GM19467 (cell line): ENCODE measurements at regions not wholly inside any gene's neighbourhood (a gene's known extent, or its start where the extent isn't known, plus 50 kb on each side); places are given as distances from the start of the nearest gene placed in this dataset.

Source experiments
- ATAC-seq: cut with Tn5 transposase; IDR thresholded peaks from one replicate; pipeline ENCODE4 v1.9.1; 2021; ENCODE audit warnings: mild to moderate bottlenecking, moderate library complexity; ENCODE audit not compliant: unreplicated experiment

DNA sequence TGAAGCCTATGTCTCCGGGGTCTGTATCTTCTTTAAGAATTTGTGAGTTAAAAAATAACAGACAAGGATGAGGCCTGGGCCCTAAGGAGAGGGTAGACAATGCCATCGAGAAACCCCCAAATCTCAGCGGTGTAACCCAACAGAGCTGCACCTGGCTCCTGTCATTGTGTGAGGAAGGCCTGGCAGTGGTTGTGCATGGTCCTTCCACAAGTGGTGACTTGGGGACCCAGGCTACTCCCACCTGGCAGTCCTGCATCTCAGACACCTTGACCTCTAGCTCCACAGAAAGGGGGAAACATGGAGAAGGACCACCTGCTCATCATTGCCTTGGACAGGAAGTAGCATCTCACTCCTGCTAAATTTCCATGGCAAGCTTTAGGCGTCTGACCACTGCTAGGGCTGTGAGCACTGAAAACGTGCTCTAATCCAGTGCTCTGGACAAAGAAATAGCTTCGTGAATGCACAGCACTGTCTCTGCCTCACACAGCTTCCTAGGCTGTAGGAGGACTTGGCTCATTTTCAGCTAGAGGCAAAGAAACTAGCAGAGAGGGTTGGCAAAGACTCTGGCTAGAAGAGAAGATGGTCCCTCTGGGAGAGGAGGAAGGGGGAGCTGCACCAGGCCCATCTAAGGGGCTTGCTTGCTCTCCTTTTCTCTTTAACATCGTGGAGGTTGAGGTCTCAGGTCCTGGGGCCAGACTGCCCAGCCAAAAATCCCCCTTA, 273.9 kb upstream of the ZMIZ1 start:
- ATAC-seq = no peak

DNA sequence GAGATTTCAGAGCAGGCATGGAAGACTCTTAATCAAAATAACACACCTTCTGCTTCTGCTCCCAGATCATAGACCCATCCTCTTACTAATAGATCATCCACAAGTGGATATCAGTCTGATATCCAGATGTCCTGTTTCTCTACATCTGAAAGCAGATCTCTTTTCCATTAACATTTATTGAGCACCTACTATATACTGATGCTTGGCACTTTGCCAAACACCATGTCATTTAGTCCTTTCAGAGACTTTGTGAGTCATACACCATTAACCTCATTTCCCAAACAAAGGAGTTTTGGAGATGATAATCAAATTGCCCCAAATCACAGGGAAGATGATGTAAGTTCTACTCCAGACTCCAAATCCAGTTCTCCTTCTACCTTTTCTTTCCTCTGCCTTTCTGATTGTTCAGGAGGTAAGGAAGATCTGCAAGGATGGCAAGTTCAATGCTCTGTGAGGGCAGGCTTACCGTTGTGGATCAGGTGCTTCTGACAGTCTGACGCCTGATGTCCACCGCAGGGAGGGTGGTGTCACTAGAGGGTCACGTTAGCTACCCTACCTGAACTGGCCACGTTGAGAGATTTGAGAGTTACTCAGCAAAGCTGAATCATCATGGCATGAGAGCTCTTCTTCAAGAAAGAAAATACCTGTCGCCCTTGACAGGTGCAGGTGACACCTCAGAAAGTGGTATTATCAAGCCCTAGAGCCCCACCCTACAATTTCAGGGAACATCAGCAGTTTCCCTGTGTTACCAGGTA, 269.6 kb upstream of the ZMIZ1 start:
- ATAC-seq = no peak

DNA sequence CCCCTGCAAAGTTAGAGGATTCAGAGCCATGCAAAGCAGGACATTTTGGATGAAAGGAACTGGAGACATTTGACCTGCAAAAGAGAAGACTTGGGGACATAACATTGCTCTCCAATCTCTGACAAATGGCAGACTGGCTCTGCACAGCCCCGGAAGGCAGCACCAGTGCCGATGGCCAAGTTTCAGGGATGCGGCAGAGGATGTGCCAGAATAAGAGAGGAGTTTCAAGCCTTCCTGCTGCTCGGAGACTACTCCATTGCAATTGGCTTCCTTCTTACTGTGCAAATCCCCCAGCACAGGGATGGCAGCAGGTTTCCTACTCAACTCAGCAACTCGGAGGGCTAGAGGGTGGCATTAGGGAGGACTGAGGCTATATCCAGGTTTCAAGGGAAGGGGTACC, 268.8 kb upstream of the ZMIZ1 start:
- ATAC-seq = no peak

DNA sequence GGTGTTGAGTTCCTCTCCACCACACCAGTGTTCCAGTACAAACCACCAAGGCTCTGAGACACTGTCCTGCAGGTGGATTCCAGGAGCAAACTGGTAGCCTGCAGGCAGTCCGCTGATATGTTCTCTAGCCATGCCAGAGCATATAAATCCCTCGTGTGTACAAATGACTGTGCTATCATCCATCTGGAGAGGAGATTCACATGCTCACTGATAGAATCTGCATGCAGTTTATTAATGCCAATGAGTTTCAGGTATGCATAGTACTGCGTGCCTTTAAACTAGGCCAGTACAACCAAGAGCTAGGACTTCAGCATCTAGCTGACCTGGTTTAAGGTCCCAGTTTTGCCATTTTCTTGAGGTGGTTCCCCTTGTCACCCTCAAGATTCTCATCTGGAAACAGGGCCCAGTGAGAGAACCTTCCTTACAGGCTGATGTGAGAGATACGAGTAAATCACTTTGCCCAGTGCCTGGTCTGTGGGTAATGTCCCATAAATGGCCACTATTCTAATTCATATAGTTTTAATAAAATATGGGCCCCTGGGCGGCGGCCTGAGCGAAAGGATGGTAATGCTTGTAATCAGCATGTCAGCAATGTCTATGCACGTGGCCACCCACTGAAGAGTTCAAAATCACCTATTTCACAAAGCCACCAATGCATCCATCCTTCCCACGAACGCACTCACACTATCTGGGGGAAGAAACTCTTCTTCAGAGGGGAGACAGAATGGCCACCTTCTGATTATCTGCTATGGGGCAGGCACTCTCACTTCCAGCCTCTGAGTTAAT, 268.0 kb upstream of the ZMIZ1 start:
- no peak for ATAC-seq

DNA sequence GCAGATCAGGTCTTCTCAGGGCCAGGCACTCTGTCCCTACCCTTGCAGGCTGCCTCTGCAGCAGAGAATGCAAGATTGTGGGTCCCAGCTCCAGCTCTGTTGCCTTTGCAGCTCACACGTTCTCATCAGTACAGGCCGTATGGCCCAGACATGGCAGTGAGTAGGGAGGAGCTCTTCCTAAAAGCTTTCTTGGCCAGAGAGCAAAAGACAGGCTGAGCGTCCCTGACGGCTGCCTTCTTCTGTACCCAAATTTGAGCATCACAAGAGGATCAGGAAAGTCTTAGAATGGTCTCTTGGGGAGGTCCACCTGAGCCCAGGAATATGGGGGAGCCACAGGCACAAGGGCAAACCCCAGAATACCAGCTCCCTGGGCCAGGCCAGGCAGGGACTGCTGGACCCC, 266.3 kb upstream of the ZMIZ1 start:
- no peak for ATAC-seq

DNA sequence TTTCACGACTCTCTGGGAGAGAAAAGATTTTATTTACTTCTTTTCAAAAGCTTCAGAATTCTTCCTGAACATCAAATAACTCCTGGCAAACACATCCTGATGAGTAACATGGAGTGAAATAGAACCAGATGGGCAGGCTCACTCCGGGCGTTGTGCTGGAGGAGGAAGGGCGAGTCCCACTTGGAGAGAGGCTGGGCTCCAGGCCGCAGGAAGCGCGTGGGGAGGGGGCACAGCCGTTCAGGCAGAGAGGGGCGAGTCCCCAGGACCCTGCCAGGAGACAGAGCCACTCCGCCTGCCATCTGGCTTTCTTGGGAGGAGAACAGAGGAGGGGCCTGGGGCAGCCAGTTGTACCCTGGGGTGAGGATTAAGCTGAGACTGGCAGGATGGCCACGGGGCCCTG, 265.9 kb upstream of the ZMIZ1 start:
- ATAC-seq = no peak

DNA sequence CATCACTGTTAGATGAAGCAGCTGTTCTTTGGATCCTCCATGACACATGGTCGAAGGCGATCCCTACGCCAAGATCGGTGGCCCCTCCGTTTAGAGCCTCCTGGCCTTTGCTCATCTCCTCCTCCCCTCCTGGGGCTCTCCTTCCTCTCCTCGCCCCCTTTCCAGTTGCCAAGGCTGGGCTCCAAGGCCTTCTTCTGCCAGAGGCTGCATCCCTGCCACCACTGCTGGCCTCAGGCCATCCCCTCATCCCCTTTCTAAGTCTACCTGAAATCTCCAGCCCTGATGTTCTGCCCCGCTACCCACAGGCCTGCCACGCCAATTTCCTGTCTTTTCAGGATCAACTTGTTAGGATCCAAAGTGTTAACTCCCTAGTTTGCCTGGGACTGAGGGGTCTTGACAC, 265.1 kb upstream of the ZMIZ1 start:
- ATAC-seq = no peak

DNA sequence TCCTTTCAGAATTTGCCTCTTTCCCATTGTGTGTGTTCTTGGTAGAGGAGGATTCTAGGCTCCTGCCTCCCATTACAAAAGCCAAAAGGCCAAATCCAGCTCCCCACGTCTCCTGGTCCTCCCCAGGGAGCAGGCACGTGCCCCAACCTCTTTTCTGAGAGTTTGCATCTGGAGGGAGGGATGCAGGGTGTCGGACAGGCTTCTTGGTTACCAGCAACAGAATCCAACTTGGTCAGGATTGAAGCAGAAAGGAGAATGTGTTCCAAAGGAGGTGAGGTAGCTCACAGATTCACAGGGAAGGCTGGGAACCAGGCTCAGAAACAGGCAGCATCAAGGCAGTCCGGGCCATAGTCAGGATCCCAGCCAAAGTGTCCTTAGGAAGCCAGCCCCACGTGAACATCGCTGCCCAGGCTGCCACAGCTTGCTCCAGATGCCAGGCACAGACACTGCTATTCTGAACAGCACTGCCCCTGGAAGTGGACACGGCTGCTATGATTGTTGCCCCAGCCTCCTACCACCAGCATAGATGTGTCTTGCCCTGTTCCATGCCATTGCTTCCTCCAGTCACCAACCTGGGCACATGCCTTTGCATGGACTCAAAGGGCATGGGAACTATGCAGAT, 264.2 kb upstream of the ZMIZ1 start:
- no peak for ATAC-seq

DNA sequence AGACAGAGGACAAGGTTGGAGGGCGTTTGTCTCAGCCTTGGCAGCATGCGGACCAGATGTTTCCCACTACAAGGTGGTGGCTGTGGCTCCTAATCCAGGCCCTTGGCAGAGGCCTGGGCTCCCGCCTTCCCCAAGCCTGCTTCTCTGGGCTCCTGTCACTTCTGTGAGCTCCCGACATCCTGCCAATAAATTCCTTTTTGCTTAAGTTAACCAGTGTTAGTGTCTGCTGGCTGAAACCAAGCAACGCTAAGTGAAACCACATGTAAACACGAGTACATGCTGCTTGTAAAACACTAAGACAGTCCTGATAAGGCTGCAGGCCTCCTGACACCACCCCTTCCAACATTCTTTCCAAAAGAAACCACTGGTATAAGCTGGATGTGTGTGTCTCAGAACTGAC, 263.6 kb upstream of the ZMIZ1 start:
- ATAC-seq = no peak

DNA sequence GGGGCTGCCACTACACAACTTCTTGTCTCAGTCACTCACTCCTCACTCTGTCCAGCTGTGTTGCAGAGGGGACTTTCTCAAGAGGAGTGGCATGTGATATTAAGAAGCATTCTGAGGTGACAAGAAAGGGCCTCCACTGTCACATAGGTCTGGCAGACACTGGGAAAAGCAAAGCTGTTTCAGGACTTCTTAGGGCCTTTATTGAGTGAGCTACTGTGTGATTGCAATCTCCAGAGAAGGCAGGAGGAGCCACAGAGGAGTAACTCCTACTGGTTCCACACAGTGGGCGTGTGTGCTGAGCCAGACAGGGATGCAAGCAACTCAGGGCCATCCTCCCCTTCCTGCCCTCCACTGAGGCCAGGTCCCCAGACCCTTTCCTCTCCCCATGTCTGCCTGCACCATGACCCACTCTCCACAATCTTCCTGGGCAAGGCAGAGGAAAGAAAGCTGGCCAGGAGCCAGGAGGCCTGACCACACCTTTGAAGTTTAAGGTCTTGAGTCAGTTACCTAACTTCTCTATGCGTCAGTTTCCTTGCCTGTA, 262.0 kb upstream of the ZMIZ1 start:
- ATAC-seq = no peak

DNA sequence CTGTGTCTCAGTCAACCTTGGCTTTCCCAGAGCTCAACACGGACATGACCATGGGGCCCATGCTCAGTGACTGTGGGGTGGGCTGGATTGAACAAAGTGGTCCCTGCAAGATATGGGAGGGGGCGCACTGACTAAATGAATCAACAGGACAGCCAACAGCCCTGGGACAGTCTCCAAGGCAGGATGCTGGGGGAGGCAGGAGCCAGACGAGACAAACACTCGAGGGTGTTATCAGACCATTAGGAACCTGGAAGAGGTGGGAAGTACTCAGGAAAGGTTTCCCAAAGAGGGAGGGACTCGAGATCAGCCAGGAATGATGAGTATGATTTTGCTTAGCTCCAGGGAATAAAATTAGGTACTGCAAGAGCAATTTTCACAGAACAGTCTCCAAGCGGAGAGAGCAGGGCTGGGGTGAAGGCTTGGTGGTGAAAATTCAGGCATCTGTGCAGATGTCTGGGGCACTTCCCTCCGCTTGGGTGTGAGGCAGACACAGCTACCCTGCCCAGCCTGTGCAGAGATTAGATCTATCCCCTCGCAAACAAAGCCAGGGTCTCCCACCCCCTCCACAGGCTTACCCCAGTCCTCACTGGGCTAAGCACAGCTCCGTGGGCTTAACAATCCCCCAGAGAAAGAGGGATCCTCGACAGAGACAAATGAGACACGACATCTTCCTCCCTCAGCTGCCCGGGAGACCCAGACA, 261.1 kb upstream of the ZMIZ1 start:
- no peak for ATAC-seq

DNA sequence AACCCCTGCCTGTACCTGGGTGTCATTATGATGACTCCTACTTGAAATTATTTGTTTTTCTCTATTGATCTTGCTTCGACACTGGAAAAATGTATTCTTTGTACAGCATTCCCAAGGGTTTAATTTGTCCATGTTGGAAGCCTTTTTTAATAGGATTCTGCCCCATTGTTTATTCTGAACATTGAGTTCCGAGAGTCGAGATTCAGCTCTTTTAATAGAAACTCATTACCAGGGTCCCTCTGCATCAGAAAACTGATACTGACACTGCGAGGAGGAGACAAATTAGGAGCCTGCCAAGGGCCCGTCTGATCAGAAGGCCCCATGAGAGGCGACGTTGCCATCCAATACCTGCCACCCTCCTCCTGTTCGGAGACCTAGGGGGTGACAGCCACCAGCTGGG, 260.5 kb upstream of the ZMIZ1 start:
- ATAC-seq = no peak

DNA sequence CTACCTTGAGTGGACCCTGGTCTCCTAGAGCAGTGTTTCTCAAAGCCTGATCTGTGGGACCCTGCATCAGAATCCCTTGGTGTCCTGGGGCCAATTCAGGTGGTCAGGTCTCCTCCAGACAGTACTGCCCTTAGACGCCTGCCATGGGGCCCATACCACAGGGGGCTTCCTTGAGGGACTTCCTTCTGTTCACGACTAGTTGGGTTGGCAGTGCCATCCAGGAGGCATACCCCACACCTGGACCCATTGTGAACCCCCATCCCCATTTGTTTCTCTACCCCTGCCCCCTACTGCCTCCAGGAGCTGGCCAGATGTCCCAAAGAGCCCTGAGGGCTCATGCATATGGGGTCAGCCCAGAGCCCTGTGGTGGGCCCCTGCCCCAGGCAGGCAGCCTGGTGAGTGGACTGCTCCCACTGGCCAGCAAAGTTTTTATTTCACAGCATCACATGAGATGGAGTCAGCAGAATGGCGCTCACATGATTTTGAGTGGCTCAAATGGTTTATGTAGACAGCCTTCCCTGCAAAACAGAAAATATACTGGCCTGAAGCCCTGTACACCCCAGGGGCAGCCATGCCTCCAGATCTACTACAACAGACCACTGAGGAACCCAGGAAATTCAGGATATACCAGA, 259.9 kb upstream of the ZMIZ1 start:
- no peak for ATAC-seq

DNA sequence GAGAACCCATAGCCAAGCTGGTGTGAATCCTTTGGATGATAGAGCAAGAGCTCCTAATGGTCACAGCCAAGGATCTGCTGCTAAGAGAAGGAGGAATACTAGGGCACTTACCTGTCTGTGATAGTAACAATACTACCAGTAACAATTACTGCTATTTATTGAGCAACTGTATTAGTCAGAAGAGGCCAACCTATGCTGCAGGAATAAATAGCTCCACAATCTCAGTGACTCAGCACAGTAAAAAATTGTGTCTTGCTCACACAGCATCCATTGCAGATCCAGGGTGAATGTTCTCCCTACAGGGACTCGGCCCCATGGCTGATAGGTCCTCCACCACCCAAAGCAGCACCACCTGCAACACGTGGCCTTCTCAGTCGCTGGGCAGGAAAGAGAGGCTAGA, 257.6 kb upstream of the ZMIZ1 start:
- ATAC-seq = no peak

DNA sequence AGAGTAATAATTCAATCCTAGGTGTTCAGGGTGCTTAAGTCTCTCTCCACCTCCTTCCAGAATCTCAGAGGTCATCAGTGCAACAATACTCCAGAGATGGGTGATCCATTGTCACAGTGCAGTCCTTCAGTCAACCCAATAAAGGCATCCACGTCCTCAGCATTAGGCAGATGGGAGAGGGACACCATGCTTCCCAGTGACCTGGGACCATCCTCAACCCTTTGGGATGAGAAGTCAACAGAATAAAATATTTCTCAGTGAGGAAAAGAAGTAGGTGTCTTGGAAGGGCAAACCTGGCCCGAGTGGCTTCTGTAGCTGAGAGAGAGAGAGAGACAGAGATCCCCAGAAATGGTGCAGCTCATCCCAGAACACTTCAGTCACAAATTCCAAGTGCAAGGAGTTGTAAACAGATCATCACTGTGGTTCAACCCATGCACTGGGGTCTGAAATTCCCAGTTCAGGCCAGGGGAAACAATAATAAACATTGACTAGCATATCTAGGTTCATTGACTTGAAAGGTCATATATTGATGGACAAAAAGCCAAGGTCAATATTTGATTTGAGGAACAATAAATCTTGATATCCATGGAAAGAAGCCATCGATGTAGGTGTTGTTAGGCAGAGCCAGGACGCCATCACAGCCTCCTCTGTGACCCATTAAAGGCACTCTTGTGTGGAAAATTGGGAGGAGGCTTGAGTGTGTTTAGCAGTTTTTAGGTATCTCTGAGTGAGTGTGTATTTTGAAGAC, 256.0 kb upstream of the ZMIZ1 start:
- no peak for ATAC-seq

DNA sequence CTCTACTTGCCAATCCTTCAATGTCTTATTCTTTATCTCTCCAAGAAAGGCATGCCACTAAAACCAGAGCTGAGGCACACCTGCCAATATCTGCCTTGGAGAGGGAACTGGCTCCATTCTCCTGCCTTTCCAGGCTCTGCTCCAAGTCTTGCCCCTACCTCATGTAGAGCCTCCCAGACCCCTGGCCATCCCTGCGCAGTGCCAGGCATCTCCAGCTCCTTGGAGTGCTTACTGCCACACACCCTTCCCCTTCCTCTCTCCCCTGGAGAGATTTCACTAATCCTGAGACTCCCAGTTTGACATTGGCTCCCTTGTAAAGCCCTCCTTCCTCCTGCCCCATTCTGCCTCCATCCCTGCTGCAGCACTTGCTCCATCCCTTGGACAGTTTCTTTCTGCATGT, 255.2 kb upstream of the ZMIZ1 start:
- ATAC-seq = no peak

DNA sequence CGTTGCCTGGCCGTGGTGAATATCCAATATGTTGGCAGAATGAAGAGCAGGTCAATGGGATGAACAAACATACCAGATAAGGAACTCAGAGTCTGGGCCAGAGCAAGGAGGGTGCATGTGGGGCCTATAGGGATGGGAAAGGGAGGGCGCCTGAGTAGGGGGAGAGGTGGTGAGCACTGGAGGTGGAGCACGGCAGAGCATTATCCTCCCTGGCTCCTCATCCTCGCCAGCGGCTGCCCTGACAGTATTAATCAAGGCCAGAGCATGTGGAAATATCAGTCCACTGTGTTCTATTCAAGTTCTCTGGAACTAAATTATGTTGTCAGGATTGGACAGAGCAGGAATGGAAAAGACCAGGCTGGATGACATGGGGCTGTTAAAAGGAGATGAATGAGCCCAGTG, 254.8 kb upstream of the ZMIZ1 start:
- no peak for ATAC-seq

DNA sequence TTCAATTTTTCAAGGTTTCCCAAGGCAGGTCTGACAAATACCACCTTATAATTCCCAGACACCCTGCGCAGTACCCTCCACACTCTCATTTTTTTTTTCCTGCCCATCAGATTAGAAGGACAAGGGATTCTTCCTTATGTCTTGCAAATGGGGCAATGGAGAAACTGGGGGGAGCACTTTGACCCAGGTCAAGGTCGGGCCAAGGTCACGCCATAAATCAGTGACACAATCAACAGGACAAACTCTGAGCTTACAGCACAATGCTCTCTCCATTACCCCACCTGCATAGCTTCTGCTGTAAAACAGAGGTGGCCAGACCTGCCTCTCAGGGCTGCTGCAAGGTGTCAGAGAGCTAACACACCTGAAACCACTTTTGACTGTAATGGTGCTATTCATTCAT, 254.4 kb upstream of the ZMIZ1 start:
- ATAC-seq = no peak

DNA sequence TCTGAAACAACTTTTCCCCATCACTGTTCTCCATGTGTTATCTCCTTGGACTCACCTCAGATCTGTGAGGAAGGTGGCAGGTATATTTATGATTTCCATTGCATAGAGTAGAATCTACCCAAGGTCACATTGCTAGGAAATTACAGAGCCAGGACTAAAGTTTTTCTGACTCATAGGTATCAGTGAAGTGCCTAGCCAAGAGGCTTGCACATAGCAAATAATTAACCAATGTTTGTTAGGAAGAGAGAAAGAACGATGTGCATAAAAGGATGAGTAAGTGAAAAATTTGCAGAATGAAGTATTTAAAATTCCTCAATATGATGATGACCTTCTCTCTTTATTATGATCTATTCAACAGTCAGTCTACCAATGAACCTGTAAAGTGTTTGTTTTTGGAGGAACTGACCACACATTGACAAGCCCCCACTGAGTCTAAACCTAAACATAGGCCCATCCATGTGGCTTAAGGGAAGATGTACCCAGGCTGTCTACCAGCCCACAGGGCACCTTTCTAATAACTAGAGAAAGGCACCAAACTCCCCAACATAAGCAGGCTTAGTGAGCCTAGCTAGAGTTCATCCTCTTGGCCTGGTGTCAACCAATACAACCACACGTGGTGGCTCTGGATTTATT, 252.9 kb upstream of the ZMIZ1 start:
- no peak for ATAC-seq
